ENCODE measurements at regions not wholly inside any gene's neighbourhood (a gene's known extent, or its start where the extent isn't known, plus 50 kb on each side); places are given as distances from the start of the nearest gene placed in this dataset.
A peak's percentile ranks its signal among the peaks of the same experiment; 100 is the strongest.

- peak; percentile 90 for TF ChIP-seq ARID5B (CRISPR knock-in tag; IDR thresholded peaks at IDR 0.05)
- TF ChIP-seq ZGPAT (CRISPR knock-in tag; IDR thresholded peaks at IDR 0.05), result peak; percentile 33; the same call in 1 of the 2 replicates
- TF ChIP-seq ELF3 (CRISPR knock-in tag; IDR thresholded peaks at IDR 0.05), result peak; percentile 39; the same call in 1 of the 2 replicates
- peak; percentile 81; the same call in 1 of the 2 replicates for TF ChIP-seq ZNF503 (CRISPR knock-in tag; IDR thresholded peaks at IDR 0.05)
- TF ChIP-seq PBX3 (CRISPR knock-in tag; IDR thresholded peaks at IDR 0.05; ENCODE audit: borderline replicate concordance), result no peak
Observed at GRCh38 chr5:143659599-143660238, 152.2 kb upstream of the HMHB1 start (continued).

All from HepG2 (cell line).